HG03095 (cell line): ENCODE measurements at regions not wholly inside any gene's neighbourhood (a gene's known extent, or its start where the extent isn't known, plus 50 kb on each side); places are given as distances from the start of the nearest gene placed in this dataset.
"Not testable (repeated sequence)": the region's sequence is repeated elsewhere in the genome, so short reads cannot be mapped to it uniquely, and the experiment has no call there.

Experiments used
- ATAC-seq: cut with Tn5 transposase; IDR thresholded peaks from one replicate; pipeline ENCODE4 v1.9.1; 2021; ENCODE audit warnings: moderate library complexity; ENCODE audit not compliant: unreplicated experiment

GRCh38 chr6:53446151-53446550 lies 97.4 kb upstream of the ELOVL5 start:
- no peak for ATAC-seq

- no peak for ATAC-seq
These were observed 93.0 kb upstream of the ELOVL5 start for GRCh38 chr6:53441761-53442160.

GRCh38 chr6:53441035-53441493 lies 92.3 kb upstream of the ELOVL5 start:
- no peak for ATAC-seq

DNA sequence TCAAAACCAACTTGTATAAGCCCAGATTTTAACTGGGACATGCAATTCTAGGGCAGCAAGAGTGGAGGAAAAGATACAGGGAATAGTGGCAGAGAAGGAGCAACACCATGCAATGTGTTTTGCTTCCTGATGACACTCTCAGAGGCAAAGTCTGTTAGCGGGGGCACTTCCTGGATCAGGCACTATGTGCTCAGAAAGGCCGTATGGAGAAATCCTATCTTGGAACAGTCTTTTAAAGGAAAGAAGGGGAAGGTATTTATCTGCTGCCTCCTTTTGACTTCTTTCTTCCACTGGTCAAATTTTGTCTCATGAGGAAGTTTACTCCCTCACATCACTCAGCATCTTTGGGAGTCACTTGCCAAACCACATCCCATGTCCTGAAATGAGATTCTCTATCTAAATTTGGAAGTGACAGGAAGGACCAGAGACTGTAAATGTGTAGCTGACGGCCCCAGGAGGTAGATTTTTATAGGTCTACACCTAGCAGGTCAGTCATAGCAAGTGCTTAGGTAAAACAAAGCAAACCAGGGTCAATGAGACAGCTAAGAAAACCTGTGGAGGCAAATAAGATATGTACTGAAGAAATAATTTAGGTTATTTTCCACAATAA lies 91.7 kb upstream of the ELOVL5 start:
- ATAC-seq, result no peak

GRCh38 chr6:53439556-53439955 lies 90.8 kb upstream of the ELOVL5 start:
- ATAC-seq, result no peak

DNA sequence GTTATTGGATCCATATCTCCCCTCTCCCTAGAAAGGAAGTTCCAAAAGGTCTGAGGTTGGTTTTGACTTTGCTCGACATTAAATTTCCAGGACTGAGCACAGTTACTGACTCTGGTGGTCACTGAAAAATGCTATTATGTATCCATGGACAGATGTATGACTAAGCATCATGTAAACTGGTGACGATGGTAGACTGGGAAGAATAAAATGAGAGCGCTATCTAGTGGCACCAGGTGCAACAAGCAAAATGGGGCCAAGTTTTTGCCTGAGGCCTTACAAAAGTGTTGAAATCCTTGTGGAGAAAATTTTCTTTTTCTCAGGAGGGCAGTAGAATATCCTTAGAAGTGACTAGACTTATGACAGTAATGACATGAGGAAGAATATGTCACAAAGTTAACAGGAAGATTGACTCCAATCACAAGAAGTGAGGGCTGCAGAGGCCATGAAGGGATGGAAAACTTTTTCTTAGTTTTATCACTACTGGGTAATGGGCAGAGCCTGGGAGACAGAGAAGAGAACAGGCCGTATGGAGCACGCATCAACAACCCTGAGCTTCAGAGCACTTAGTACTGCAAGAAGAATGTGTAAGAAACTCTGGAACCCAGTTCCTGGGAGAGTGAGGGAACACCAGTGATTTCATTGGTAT lies 88.9 kb upstream of the ELOVL5 start:
- ATAC-seq, result no peak

DNA sequence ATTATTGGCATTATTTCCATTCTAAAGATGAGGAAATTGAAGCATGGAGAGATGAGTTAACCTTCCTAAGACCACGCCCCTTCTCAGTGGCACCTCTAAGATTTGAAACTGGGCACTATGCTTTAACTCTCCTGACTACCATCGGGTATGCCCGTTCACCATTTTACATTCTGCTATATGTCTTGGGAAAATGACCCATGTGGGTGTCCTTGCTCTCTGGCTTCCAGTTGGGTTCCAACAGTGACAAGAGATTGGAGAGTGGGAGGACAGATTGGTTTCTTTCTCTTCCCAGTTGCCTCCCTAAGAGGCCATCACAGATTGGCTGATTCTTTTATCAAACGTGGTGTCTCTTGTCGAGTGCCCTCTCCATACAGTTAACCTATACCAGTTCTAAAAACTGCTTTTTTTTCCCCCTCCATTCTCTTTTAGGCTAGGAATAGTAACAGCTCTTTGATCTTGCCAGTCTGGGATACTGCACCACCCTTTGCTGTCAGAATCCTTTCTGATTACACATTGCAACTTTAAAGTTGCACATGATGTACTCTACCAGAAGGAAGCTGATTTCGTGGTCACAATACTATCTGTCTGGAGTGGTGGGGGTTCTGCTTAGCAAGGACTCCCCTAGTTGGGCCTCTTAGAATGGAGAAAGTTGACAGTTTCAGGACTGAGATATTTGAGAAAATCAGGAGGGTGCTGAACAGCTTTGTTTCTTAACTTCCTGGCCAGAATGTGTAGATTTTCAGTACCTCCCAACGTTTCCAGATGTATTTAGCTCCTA lies 88.0 kb upstream of the ELOVL5 start:
- ATAC-seq, result no peak

DNA sequence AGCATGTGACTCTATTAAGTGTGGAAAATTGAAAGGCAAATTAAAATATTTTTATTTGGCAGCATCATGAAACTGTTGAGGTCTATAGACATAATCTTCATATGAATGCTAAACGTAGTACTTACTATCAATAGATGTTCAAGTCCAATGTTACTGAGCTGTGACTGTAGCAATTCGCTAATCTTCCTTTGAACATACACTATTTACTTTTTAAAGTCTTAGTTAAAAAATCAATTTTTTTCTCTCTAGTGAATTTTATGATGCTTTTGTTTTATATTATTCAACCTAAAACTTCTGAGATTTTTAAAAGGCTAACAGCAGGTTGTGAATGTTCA lies 85.2 kb upstream of the ELOVL5 start:
- ATAC-seq, result no peak

- ATAC-seq, result no peak
These were observed 84.7 kb upstream of the ELOVL5 start for GRCh38 chr6:53433261-53433950.

DNA sequence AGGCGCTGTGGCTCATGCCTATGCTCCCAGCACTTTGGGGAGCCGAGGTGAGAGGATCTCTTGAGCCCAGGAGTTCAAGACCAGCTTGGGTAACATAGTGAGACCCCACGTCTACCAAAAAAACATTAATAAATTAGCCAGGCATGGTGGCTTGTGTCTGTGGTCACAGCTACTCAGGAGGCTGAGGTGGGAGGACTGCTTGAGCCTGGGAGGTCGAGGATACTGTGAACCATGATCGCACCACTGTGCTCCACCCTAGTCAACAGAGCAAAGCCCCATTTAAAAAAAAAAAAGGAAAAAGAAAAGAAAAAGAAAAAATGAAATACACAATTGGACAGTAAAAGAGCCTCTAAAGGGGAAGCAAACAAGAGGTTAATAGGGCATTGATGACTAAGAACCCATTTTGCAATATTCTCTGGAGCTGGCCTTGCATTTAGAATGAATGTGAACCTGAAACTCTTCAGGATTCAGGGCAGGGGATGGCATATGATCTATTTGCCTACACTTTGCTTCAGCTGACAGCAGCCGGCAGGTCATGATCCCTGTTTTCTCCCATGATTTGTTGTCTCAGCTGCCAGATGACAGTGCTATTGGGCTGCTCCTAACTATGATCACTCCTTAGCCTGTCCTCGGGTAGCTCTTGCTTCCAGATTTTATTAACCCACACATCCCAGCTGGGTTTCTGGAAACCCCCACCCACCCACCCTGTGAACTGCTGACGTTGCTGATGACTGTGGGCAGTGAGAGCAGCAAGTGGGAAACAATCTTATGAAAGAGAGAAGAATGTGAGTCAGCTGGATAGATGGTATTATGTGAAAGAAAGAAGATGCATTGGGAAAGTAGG lies 83.8 kb upstream of the ELOVL5 start:
- no peak for ATAC-seq

GRCh38 chr6:53431704-53432103 lies 83.0 kb upstream of the ELOVL5 start:
- no peak for ATAC-seq

DNA sequence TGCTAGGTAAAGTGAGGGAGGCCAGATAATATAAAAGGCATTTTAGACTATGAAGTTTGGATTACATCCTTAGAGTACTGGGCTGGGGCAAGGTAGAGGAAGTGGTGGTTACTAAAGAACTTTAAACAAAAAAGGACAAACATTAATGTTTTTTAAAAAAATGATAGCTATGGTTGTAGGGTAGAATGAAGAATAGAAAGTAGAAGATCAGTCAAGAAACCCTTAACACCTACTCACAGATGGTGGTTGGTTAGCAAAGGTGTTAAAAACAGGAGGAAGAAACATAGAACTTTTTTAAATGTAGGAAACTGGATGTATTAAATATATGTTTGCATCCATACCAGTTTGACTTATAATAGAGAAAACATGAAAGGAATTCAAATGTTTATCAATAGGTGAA lies 80.7 kb upstream of the ELOVL5 start:
- no peak for ATAC-seq

DNA sequence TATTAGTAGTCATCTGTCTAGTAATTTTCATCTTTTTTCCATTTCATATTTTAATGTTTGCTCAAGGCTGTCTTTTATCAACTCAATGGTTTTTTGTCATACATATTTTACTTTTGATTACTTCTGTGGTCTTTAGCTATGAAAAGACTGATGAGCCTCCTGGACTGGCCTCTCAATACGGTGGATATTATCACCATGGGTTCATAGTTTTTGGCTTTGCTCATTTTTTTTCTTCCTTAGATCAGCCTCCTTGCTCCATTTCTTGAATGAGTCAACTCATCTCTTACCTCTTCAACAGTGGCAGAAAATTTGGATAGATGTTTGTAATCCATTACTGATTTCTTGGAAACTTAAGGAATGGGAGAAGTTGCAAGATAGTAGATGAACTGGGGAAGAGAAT lies 80.1 kb upstream of the ELOVL5 start:
- no peak for ATAC-seq

GRCh38 chr6:53426667-53427270 lies 78.0 kb upstream of the ELOVL5 start:
- ATAC-seq, result peak; percentile 94

- no peak for ATAC-seq
These were observed 77.4 kb upstream of the ELOVL5 start for GRCh38 chr6:53426117-53426516.

DNA sequence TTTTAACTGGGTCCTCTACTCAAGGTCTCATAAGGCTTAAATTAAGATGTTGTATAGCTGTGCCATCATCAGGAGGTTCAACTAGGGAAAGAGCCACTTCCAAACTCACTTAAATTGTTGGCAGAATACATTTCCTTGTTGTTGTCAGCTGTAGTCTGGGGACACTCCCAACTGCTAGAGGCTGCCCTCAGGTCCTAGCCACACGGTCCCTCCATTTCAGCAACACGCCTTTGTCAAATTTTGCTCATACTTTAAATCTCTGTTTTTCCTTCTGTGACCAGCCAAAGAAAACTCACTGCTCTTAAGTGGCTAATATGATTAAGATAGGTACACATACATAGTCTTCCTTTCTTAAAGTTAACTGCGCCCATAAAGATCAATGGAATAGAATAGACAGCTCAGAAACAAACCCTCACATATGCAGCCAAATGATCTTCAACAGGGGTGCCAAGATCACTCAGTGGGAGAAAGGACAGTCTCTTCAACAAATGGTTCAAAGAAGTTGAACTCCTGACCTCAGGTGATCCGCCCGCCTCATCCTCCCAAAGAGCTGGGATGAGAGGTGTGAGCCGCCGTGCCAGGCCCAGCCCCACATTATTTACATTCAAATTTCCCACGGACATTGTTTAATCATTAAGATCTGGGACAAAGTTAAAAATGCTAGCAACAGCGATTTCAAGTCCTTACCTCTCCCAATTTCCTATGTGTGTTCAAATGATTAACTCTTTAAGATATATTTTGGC lies 76.4 kb upstream of the ELOVL5 start:
- ATAC-seq, result no peak

- ATAC-seq, result no peak
These were observed 75.5 kb upstream of the ELOVL5 start for GRCh38 chr6:53424300-53424699.

DNA sequence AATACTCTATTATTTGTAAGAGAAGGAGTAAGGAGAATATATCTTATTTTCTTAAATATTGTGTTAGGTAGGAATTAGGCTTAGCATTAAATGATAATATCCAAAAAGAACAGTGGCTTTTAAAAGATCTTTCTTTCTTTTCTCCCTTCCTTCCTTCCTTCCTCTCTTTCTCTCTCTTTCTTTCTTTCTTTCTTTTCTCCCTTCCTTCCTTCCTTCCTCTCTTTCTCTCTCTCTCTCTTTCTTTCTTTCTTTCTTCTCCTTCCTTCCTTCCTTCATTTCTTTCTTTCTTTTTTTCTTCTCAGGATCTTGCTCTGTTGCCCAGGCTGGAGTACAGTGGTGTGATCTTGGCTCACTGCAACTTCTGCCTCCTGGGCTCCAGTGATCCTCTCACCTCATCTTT lies 74.8 kb upstream of the ELOVL5 start:
- not testable (repeated sequence) for ATAC-seq

DNA sequence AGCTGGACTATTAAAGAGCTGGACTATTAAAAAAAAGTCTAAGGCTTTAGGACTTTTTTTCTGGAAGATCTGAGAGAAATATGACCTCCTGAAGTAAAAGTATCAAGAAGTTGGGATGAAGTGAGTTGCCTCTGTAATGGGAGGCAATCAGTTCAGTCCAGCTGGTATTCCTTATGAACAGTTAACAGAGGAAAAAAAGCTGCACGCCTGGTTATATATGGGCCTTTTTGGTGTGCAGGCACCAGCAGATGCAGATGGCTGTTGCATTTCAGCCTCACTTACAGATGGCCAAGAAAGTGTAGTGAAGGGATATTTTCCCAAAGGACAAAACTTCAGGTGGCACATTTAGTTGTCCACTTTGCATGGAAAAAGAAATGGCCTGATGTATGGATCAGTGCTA lies 70.3 kb upstream of the ELOVL5 start:
- no peak for ATAC-seq

GRCh38 chr6:53418288-53418687 lies 69.5 kb upstream of the ELOVL5 start:
- ATAC-seq, result no peak
